Renal cortex interstitium (tissue), 11 donors: ENCODE measurements at regions not wholly inside any gene's neighbourhood (a gene's known extent, or its start where the extent isn't known, plus 50 kb on each side); places are given as distances from the start of the nearest gene placed in this dataset.

ENCODE experiments used
- DNase-seq, 11 donors: peaks; one replicate each; pipeline ENCODE4 v3.0.0-alpha.2; 2013; ENCODE audit warnings: low read depth in 9 of 11, low spot score in 4 of 11; ENCODE audit errors: extremely low read depth in 1 of 11

GRCh38 chr10:132115732-132116131 lies 50.0 kb downstream of the JAKMIP3 start:
- DNase-seq, result peak in 4 of 11 donors; percentile 16 to 54 (median 34)

- no peak for DNase-seq
Observed at GRCh38 chr10:132117146-132117545, 51.4 kb downstream of the JAKMIP3 start.

GRCh38 chr10:132117636-132118190 lies 52.0 kb downstream of the JAKMIP3 start:
- DNase-seq, result no peak

GRCh38 chr10:132118366-132118765 lies 52.6 kb downstream of the JAKMIP3 start:
- DNase-seq, result no peak

GRCh38 chr10:132120200-132120599 lies 54.5 kb downstream of the JAKMIP3 start:
- DNase-seq, result no peak

- DNase-seq, result no peak
Observed at GRCh38 chr10:132120734-132121510, 55.2 kb downstream of the JAKMIP3 start.

GRCh38 chr10:132121511-132121830 lies 55.7 kb downstream of the JAKMIP3 start:
- no peak for DNase-seq

GRCh38 chr10:132122097-132122861 lies 56.5 kb downstream of the JAKMIP3 start:
- no peak for DNase-seq

- no peak for DNase-seq
Observed at GRCh38 chr10:132122939-132123445, 57.2 kb downstream of the JAKMIP3 start.

- no peak for DNase-seq
Observed at GRCh38 chr10:132123606-132124005, 57.9 kb downstream of the JAKMIP3 start.

- DNase-seq, result no peak
Observed at GRCh38 chr10:132124201-132124920, 58.6 kb downstream of the JAKMIP3 start.

- DNase-seq, result no peak
Observed at GRCh38 chr10:132129431-132129830, 57.3 kb upstream of the DPYSL4 start.

GRCh38 chr10:132130286-132131265 lies 56.2 kb upstream of the DPYSL4 start:
- DNase-seq, result no peak

- DNase-seq, result no peak
Observed at GRCh38 chr10:132131581-132132420, 54.9 kb upstream of the DPYSL4 start.

GRCh38 chr10:132132421-132132841 lies 54.3 kb upstream of the DPYSL4 start:
- DNase-seq, result no peak

GRCh38 chr10:132133005-132133404 lies 53.7 kb upstream of the DPYSL4 start:
- DNase-seq, result peak in 8 of 11 donors; percentile 19 to 45 (median 34)

GRCh38 chr10:132133449-132134240 lies 53.1 kb upstream of the DPYSL4 start:
- DNase-seq, result no peak
